Right lung (tissue), 2 donors: ENCODE measurements at regions not wholly inside any gene's neighbourhood (a gene's known extent, or its start where the extent isn't known, plus 50 kb on each side); places are given as distances from the start of the nearest gene placed in this dataset.

ENCODE experiments used
- DNase-seq, 2 donors: peaks; one replicate each; pipeline ENCODE4 v3.0.0-alpha.2; 2013

DNA sequence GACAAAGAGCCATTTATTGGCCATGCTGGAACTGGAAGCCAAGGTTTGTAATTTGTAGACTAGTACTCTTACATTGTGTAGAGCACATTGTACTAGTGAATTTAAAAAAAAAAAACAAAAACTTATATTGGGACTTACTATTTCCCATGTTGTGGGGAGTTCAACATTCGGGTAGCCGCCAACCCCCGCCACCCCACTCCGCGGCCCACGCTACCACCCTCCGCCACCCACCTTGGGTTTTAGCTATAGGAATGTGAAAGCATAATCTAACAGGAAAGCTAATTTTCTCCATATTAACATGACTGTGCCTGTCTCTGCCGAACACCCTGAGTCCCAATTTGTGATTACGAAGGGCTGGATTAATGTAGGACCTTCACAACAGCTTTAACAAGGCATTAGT lies 275.8 kb downstream of the FIGN start:
- DNase-seq = no peak

DNA sequence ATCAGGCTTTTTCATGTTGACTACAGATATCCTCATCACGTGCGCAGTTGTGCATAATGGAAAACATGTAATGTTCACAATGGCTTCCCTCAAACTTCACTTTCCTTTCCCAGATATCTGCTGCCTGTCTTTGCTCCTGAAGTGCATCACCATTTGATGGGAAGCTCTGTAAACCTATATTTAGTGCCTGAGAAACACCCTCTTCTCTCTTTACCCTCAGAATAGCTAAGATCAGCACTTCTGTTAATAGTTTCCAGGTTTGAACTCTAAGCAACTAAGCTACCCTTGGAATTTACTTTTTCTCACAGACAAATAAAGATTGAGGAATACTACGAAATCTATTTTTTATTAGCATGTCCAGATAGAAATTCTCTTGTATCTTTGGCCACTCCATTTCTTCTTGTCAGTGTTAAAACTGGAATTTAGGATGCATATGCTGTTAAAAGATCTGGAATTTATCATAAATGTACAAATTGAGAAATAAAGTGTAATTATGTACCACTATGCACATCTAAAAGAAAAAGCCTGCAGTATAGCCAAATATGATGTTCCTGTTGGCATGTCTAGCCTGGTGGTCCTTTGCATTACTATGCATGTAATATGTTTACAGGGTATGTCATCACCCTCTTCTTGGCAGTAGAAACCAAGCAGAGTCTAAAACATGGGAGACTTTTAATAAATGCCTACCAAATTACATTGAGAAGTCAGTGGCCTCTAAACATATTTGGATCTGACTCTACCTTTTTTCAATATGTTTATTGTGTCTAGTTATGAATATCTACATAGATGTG lies 278.7 kb downstream of the FIGN start:
- no peak for DNase-seq

DNA sequence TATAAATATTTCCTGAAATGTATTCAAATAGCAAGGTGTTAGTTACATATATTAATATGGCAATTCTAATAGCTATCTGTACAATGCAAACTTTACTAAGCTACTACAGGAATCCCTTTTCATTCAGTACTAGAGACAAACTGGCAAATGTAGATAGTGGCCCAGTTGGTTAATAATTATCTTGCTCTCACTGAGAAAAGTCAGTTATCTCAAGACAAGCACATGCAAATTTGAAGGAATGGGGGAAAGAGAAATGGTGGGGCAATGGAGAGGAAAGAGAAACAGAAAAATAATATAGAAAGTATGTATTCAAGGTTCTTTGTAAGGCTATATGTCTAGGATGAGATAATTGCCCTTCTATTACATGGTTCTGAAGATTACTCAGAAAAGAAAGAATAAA lies 280.0 kb downstream of the FIGN start:
- no peak for DNase-seq

DNA sequence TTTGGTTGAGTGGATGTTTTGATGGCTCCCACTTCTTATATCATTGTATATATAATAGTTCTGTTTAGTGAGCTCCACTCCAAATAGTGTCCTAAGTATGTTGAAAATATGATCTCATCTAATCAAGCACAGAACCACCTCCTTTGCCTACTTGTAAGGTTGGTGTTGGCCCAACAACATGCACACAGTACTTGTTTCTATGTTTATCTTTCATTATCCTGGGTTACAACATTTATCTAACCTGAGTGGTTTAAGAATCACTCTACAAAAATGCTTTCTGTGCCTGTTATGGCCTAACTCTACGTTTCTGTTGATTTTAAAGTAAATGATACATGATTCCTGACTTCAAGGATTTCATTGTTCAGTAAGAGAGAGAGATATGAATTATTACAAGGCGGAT lies 281.9 kb downstream of the FIGN start:
- no peak for DNase-seq

DNA sequence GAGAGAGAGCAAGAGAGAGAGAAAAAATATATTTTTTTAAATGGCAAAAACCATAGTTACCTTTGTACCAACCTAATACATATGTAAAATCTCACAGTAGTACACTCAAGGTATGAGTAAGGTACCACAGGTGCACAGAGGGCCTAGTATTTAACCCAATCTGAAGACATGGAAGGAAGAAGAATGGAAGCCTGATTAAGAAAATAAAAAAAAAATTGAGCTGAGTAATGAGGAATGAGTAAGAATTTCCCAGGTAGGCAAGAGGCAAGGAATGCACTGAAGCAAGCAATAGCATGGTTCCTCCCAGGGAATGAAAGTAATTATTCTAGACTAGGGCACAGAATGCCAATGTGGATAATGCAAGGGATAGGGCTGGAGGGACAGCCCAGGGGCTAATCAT lies 294.2 kb downstream of the FIGN start:
- DNase-seq = no peak

DNA sequence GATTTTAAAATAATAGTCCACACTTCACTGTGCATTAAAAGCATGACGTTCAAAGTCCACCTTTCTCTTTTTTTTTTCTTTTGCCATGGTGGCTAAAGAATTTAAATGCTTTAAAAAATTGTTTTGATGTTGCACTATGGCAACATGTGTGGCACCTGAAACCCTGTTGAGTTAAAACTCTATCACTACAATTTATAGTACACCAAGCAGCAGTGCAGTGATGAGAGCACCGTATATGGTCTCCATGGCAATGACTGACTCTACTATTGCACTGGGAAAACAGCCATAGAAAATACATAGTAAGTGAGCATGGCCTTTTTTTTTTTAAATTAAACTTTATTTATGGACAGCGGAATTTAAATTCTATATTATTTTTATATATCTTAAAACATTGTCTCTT lies 298.8 kb downstream of the FIGN start:
- DNase-seq = no peak

DNA sequence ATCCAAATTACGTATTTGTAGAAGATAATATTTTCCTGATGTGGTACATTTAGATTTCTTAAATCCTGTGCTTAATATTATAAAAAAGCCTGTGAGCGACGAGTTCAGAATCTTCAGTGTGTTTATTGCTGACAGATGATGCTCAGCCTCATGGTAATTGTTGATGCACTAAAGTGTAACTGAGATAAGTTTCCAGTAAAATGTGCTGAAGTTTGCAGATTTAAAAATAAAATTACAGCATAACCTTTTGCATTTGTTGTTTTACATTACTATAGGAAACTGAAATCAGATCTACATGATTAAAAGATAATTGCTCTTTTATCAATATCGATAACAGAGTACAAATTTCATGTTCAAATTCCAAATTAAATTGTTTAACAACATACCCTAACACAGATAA lies 307.6 kb downstream of the FIGN start:
- no peak for DNase-seq

DNA sequence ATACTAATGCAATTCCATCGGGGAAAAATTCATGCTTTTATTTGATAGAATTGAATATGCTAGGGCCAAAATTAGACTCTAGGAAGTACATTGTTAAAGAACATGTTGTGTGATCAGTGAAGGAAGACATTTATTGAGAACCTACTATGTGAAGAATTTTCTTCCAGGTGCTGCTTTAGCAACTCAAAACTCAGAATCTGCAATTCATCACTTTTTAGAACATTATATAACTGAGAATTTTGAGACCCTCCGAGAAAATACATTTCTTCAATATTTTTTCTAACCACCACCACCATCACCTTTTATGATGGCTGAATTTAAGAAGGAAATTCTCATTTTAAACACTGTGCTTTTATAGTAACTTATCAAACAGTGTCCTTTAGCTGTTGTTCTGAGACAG lies 315.2 kb downstream of the FIGN start:
- DNase-seq = no peak

DNA sequence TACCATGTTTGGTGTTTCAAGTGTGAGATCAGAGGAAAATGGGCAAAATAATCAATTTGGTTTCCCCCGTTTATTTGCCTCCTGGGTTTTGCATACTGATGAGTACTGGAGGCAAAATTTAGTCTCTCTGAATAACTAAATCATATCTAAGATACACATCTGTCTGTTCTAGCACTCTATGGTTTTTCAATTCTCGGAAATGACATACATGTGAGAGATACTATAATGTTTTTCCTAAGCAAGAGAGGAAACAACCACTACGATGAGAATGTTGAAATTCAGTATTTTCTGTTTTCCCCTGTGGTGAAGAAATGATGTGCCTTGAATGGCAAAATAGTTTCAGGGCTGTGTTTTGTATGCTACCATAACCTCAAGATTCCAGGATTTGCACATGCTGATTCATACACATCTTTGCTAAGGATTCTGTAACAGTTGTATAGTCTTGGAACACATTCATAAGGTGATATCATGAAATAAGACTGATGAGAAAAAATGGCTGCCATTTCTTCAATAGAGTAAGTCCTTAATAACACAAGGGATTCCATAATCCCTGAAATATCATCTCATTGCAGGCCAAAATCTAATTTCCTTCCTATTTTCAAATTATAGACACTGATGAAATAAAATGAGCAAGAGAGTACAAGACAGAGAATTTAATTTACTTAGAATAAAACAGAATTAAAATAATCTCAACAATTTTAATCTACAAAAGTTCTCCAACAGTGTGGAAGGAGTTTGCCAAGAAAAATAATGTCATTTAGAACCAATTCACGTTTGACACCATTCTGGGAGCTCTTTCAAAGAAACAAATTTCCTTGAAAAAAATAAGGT lies 316.6 kb downstream of the FIGN start:
- DNase-seq = no peak

DNA sequence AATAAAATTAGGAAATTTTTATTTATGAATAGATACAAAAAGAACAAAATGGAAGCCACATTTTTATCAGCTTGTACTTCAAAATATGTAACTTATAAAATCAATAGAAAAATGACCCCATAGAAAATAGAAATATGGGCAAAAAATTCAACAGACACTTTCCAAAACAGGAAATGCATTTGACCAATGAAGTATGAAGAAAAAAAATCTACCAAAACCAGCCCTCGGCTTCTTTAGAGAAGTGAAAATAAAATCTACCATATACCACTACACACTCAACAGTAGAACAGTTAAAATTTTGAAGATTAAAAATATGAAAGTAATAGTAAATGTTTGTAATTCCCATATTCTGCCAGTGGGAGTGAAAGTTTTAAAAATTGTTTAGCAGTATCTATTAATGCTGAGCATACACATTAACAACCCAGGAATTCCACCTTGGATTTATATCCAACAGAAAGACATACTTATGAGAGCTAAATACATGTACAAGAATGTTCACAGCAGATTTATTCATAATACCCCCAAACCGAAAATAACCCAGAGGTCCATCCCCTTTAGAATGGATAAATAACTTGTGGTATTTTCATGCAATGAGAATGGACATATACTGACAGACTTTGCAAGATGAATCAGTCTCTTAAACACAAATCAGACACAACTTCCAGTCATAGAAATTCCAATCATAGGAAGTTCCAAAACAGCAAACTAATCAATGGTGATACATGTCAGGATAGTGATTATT lies 318.0 kb downstream of the FIGN start:
- no peak for DNase-seq

DNA sequence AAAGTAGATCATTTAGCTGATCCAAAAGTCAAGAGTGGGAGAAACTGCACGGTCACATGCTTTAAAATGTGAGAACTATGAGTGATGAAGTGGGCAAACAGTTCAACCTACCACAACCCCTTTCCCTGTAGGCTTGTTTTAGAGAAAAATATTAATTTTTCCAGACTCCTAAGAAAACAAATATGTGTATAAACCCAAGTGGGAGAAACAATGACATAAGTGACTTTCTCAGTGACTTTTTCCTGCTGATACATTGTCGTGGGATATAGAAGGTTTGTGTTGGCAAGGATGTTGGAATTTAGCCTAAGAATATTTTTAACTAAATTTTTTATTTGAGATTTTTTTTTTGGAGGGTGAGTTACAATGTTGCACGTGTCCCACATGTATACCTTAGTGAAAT lies 321.7 kb downstream of the FIGN start:
- DNase-seq = no peak

DNA sequence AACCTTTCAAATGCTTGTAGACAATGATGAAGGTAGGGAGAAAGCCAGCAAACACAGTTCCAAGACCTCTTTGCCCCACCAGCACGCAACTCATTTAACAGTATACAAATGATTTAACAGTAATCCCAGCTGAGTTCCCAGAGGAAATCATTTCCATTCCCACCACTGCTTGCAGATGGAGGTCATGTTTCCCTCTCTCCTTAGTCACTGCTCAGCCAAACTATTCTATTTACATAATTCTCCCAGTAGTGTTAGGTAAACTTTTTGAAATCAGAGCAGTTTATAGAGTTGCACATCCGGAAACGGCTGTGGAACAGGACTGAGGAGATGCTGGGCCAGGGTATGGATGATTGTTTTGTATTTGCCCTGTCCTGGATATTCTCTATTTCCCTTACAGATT lies 328.5 kb downstream of the FIGN start:
- DNase-seq = no peak

DNA sequence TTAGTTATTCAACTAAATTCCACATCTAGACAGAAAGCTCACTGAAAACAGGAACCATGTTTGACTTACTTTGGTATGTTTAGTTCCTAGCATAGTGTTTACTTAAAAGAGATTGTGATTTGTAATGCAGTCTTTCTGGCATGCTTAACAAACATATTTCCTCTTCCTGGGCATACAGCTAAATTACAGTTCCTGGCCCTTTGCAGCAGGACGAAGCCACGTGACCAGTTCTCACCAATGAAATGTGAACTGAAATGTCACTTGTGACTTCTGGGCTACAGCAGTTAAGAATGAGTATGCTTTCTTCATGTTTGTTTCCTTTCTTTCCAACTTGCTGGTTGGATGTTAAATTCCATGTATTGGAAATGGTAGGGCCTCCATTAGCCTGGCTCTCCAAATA lies 330.5 kb downstream of the FIGN start:
- DNase-seq = no peak

DNA sequence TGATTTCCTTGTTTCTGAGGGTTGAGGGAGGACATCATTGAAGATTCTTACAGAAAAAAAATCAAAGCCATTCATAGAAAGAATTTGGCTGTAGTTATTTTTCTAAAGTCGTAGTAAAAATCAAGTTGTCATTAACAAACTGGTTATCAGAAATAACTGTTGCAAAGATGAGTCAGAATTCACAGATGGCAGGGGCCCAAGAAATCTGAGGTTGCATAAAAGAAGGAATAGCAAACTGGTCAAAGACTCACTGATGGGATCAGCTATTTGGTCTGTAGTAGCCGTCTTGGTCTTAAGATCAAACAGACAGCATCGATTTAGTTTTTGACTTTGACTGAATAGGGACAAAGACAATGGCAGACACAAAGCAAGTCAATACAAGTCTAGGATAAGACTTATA lies 334.3 kb downstream of the FIGN start:
- DNase-seq = no peak

DNA sequence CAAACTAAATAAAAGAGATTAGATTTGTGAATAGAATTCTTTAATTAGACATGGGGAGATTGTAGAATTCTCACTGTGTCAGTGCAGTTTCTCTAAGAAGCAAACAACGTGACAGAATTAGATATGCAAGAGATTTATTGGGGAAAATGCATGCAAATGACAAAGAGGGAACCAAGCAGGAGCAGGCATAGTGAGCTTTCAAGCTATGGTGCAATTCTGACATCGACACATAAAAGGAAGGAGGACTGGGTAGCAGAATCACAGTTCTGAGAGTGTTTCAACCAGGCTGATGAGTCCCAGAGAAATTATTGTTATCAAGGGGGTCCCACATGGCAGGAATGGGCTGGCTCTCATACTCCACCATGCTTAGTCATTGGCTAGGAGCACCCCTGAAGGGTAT lies 338.4 kb downstream of the FIGN start:
- DNase-seq = no peak

DNA sequence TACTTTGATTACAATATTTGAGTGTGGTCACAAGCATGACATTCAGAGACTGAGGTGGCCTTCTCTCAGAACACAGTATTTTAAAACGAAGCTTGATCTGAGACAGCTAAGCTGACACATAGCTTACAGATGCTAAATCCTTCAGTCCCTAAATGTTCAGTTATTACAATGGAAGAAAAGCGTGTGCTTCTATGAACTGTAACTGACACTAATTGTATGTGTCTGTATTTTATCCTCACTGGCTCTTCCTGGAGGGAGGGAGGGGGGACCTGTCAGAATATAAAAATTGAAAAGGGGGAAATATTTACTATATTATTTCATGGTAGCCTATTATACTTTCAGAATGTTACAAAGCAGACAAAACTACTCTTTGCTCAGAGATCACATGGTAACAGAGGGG lies 340.2 kb downstream of the FIGN start:
- no peak for DNase-seq

DNA sequence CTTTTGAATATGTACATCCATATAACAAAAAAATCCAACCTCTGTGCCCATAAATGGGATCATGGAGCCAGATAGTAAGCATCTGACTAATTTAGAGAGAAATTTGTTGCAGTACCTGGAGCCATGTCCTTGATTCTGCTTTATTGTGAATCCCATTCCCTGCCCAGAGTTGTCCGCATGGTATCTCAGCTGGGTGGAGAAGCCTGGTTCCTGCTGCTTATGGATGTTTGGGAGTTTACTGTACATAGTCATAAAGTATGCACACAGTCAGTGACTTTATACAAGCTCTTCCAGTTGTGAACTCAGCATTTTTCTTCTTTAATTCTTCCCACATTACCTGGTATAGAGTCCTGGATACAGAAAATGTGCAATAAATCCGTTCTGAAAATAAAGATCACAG lies 346.0 kb downstream of the FIGN start:
- DNase-seq = no peak

DNA sequence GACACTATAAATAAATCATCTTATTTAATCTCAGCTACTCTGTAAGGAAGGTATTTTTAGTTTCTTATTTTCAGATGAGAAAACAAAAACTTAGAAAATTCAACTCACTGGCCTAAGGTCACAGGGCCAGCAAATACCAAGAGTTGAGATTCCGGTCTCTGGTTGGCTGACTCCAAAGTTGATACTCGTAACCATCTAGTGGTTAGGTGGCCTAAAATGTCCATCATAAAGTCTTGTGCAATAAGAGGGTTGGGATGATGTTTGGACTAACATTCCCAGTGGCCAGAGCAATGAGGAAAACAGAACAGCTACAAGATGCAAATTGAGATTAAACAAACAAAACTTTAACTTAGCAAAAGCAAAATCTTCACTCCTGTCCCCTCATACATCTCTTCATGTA lies 360.3 kb downstream of the FIGN start:
- DNase-seq = no peak

DNA sequence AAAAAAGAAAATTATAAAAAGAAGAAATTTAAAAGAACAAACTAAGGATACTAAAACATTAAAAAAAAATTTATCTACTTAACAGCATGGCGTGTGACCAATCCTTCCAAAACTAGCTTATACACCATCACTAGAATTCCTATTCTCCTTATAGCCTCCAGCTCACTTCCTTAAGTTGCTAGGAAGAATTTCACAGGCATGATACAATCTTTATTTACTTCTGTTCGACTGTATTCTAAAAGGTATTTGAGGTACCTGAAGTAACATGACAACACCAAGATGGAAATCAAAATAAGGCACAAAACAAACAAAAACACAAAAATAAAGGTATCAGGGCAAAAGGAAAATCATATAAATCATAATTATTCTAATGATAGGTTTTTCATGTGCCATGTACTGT lies 360.7 kb downstream of the FIGN start:
- no peak for DNase-seq

DNA sequence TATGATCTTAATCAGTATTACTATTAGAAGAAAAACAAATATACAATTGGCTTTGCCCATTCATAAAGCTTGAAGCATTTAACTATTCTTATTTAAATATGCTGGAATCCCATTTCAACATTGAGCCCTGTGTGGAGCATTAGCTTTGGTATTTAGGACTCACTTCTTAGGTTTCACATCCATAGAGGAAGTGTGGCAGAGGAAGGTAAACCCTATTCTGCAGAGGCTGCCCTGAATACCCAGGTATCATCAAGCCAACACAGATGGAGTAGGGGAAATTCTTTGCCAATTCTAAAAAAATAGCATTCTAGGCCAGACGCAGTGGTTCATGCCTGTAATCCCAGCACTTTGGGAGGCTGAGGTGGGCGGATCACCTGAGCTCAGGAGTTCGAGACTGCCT lies 361.5 kb downstream of the FIGN start:
- DNase-seq = no peak

DNA sequence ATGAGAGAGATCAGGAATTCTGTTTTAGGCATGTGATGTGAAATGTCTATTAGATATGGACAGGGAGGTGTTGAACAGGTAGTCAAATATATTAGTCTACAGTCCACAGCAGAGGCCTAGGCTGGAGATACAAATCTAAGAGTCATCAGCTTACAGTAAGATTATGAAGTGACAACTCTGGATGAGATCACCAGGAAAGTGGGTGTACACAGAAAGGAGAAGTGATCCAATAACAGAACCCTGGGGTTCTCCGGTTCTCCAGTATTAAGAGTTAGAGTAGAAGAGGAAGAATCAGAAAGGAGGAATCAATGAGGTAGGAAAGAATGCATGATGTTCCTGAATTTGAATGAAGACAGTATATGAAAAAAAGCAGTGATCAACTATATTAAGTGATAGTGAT lies 362.3 kb downstream of the FIGN start:
- DNase-seq = no peak

DNA sequence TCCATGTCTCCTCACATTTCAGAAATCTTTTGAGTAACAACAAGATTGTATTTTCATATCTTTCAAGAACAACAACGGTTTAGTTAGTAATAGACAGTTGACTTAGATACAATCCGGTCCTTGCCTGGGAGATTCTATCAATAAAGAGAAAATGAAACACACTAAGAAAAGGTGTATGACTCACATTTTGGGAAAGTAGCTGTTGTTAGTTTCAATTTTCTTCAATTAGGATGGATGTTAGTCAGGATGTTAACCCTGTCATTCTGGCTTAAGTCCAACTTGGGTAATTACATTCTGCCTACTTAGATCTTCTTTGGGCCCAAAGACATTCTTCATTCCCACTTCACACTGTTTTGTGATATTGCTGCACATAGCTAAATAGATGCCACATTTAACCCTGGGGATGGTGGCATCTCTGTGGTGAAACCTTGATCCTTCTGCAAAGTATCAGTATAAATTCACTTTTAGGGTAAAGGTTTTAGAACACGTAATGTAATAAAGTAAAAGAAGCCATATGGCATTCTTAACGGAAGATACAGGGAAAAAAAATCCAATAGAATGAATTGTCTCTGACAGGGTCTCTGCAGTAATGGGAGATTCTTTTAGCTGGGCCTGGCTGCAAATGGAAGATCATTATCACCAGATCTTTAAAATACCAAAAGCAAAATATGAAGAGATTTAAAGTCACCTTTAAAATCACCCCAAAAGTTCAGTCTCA lies 365.5 kb downstream of the FIGN start:
- DNase-seq = no peak
